Vagina (tissue), 2 donors: ENCODE measurements at regions not wholly inside any gene's neighbourhood (a gene's known extent, or its start where the extent isn't known, plus 50 kb on each side); places are given as distances from the start of the nearest gene placed in this dataset.

Experiments used
- DNase-seq, 2 donors: peaks; one replicate each; pipeline ENCODE4 v3.0.0-alpha.2; 2017; ENCODE audit errors: extremely low spot score in 2 of 2
- H3K27ac ChIP-seq: fragments of 200-600 bp; sonication (generic); one replicate; pipeline ENCODE4 v1.5.1; 2019
- H3K27me3 ChIP-seq: fragments of 200-600 bp; sonication (generic); one replicate; pipeline ENCODE4 v1.5.1; 2019
- H3K36me3 ChIP-seq, 2 donors: fragments of 200-600 bp; sonication (generic); one replicate each; pipeline ENCODE4 v1.5.1; 2017 to 2019
- H3K4me1 ChIP-seq: fragments of 200-600 bp; sonication (generic); one replicate; pipeline ENCODE4 v1.5.1; 2019
- H3K4me3 ChIP-seq, 2 donors: fragments of 200-600 bp; sonication (generic); 1 replicate in 1 of 2; 2 replicates in 1 of 2; pipeline ENCODE4 v1.5.1; 2016 to 2019
- H3K9me3 ChIP-seq: fragments of 200-600 bp; sonication (generic); one replicate; pipeline ENCODE4 v1.5.1; 2019
- POLR2A ChIP-seq, 2 donors: fragments of 450-650 bp; IDR thresholded peaks; one replicate each; pipeline ENCODE4 v1.6.1; 2017; ENCODE audit warnings: antibody characterized with exemption in 2 of 2, mild to moderate bottlenecking in 2 of 2, moderate library complexity in 2 of 2
- POLR2AphosphoS5 ChIP-seq, 2 donors: sonication (generic); formaldehyde crosslinking; IDR thresholded peaks; one replicate each; pipeline ENCODE4 v1.9.0; 2017; ENCODE audit warnings: antibody characterized with exemption in 2 of 2, mild to moderate bottlenecking in 2 of 2, low read depth in 1 of 2; ENCODE audit not compliant: insufficient read depth in 1 of 2
- intact Hi-C: fragments of 100-400 bp; cut with DNase I; formaldehyde crosslinking; loops from one replicate; pipeline ENCODE4 v1.15.1; 2023
- TF ChIP-seq, protein P1 (sequence below), 3 experiments: fragments of 450-650 bp in 2 of 3; fragments of 200-600 bp in 1 of 3; sonication (generic) in 1 of 3; IDR thresholded peaks; one replicate each; pipeline ENCODE4 v1.5.1; 2017 to 2019; ENCODE audit warnings: antibody characterized with exemption in 3 of 3, mild to moderate bottlenecking in 2 of 3, moderate library complexity in 2 of 3

GRCh38 chr3:28835249-28835648 is 445.6 kb upstream of the RBMS3 start:
- intact Hi-C loops, result no loop called here
- no peak for DNase-seq
- Histone ChIP-seq H3K9me3 (no peaks in the 10 kb centered on the region), H3K27me3 (no peaks in the 10 kb centered on the region), H3K36me3 (no peaks in the 10 kb centered on the region), H3K4me1 (no peaks in the 10 kb centered on the region), H3K4me3 (no peak overlapping the region), H3K27ac (no peak overlapping the region)
- no peak for TF ChIP-seq POLR2AphosphoS5 (IDR thresholded peaks at IDR 0.05; ENCODE audit: insufficient read depth in 1 of 2, low read depth in 1 of 2)
- TF ChIP-seq, protein P1, sequence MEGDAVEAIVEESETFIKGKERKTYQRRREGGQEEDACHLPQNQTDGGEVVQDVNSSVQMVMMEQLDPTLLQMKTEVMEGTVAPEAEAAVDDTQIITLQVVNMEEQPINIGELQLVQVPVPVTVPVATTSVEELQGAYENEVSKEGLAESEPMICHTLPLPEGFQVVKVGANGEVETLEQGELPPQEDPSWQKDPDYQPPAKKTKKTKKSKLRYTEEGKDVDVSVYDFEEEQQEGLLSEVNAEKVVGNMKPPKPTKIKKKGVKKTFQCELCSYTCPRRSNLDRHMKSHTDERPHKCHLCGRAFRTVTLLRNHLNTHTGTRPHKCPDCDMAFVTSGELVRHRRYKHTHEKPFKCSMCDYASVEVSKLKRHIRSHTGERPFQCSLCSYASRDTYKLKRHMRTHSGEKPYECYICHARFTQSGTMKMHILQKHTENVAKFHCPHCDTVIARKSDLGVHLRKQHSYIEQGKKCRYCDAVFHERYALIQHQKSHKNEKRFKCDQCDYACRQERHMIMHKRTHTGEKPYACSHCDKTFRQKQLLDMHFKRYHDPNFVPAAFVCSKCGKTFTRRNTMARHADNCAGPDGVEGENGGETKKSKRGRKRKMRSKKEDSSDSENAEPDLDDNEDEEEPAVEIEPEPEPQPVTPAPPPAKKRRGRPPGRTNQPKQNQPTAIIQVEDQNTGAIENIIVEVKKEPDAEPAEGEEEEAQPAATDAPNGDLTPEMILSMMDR (IDR thresholded peaks at IDR 0.05), result no peak
- TF ChIP-seq POLR2A (IDR thresholded peaks at IDR 0.05), result no peak

DNA sequence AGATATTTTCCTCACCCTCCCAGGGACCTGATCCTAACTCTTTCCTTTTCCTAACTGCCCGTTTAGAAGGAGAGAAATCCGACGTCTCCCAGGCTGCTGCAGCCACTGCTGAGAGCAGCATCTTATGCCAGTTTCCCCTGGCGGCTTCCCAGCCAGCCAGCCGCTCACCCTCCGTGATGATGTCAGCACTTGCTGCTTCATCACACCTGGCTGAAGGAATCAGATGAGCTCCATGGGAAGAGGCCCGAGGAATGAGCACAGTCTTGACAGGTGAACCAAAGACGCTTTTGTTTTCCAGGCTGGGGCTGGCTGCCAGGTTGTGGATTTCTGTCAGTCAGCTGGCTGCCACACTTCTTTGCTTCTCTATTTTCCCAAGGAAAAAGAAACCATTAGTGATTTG is 445.1 kb upstream of the RBMS3 start:
- intact Hi-C loops, result no loop called here
- H3K27ac ChIP-seq, result no peak overlapping the region
- no peaks in the 10 kb centered on the region for H3K27me3 ChIP-seq
- TF ChIP-seq, protein P1 (IDR thresholded peaks at IDR 0.05), result no peak
- no peak for TF ChIP-seq POLR2AphosphoS5 (IDR thresholded peaks at IDR 0.05; ENCODE audit: insufficient read depth in 1 of 2, low read depth in 1 of 2)
- TF ChIP-seq POLR2A (IDR thresholded peaks at IDR 0.05), result no peak
- no peak for DNase-seq
- no peaks in the 10 kb centered on the region for H3K9me3 ChIP-seq
- H3K4me1 ChIP-seq, result no peaks in the 10 kb centered on the region
- H3K36me3 ChIP-seq, result no peaks in the 10 kb centered on the region
- H3K4me3 ChIP-seq, result no peak overlapping the region

GRCh38 chr3:28836199-28836598 is 444.7 kb upstream of the RBMS3 start:
- intact Hi-C loops, result no loop called here
- TF ChIP-seq, protein P1 (IDR thresholded peaks at IDR 0.05), result no peak
- TF ChIP-seq POLR2AphosphoS5 (IDR thresholded peaks at IDR 0.05; ENCODE audit: insufficient read depth in 1 of 2, low read depth in 1 of 2), result no peak
- TF ChIP-seq POLR2A (IDR thresholded peaks at IDR 0.05), result no peak
- no peak for DNase-seq
- Histone ChIP-seq H3K4me1 (no peaks in the 10 kb centered on the region), H3K4me3 (no peak overlapping the region), H3K9me3 (no peaks in the 10 kb centered on the region), H3K36me3 (no peaks in the 10 kb centered on the region), H3K27me3 (no peaks in the 10 kb centered on the region), H3K27ac (no peak overlapping the region)

- Histone ChIP-seq H3K4me3 (no peak overlapping the region), H3K27me3 (no peaks in the 10 kb centered on the region), H3K36me3 (no peaks in the 10 kb centered on the region), H3K9me3 (no peaks in the 10 kb centered on the region), H3K27ac (no peak overlapping the region), H3K4me1 (no peaks in the 10 kb centered on the region)
- TF ChIP-seq, protein P1 (IDR thresholded peaks at IDR 0.05), result no peak
- TF ChIP-seq POLR2AphosphoS5 (IDR thresholded peaks at IDR 0.05; ENCODE audit: insufficient read depth in 1 of 2, low read depth in 1 of 2) (no peak), POLR2A (IDR thresholded peaks at IDR 0.05) (no peak)
- intact Hi-C loops, result no loop called here
- DNase-seq, result no peak
Observed at GRCh38 chr3:28840976-28841376, 439.9 kb upstream of the RBMS3 start.

- Histone ChIP-seq H3K9me3 (no peaks in the 10 kb centered on the region), H3K4me3 (no peak overlapping the region), H3K36me3 (no peaks in the 10 kb centered on the region), H3K4me1 (no peaks in the 10 kb centered on the region), H3K27ac (no peak overlapping the region), H3K27me3 (no peaks in the 10 kb centered on the region)
- TF ChIP-seq POLR2AphosphoS5 (IDR thresholded peaks at IDR 0.05; ENCODE audit: insufficient read depth in 1 of 2, low read depth in 1 of 2) (no peak), POLR2A (IDR thresholded peaks at IDR 0.05) (no peak)
- TF ChIP-seq, protein P1 (IDR thresholded peaks at IDR 0.05), result no peak
- intact Hi-C loops, result no loop called here
- DNase-seq, result no peak
Observed at GRCh38 chr3:28841441-28841840, 439.4 kb upstream of the RBMS3 start.
